CMK (cell line): ENCODE measurements at regions not wholly inside any gene's neighbourhood (a gene's known extent, or its start where the extent isn't known, plus 50 kb on each side); places are given as distances from the start of the nearest gene placed in this dataset.
"Not testable (repeated sequence)": the region's sequence is repeated elsewhere in the genome, so short reads cannot be mapped to it uniquely, and the experiment has no call there.

Source experiments
- DNase-seq: peaks from one replicate; pipeline ENCODE4 v3.0.0-alpha.2; 2010; ENCODE audit warnings: low read depth

GRCh38 chr3:90069748-90070147, 962.3 kb downstream of the EPHA3 start:
- DNase-seq: no peak

GRCh38 chr3:90076136-90076535, 968.7 kb downstream of the EPHA3 start:
- DNase-seq: no peak

GRCh38 chr3:90080988-90081387, 973.6 kb downstream of the EPHA3 start:
- DNase-seq: no peak

GRCh38 chr3:90086297-90086696, 978.9 kb downstream of the EPHA3 start:
- not testable (repeated sequence) for DNase-seq

DNA sequence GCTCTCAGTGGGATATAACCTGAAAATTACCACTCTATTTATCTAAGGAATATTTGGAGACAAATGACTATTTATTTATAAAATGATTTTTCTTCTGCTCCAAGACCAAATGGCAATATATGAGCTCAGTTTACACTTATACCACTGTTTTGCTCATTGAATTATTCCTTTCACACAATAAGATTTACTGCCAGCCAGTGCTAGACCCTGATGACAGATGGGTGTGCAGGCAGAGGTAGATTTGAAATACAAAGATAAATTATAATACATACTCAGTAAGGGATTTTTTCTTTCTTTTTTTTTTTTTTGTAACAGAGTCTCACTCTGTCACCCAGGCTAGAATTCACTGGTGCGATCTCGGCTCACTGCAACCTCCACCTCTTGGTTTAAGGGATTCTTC, 980.3 kb downstream of the EPHA3 start:
- no peak for DNase-seq

GRCh38 chr3:90091549-90091948, 984.1 kb downstream of the EPHA3 start:
- no peak for DNase-seq

DNA sequence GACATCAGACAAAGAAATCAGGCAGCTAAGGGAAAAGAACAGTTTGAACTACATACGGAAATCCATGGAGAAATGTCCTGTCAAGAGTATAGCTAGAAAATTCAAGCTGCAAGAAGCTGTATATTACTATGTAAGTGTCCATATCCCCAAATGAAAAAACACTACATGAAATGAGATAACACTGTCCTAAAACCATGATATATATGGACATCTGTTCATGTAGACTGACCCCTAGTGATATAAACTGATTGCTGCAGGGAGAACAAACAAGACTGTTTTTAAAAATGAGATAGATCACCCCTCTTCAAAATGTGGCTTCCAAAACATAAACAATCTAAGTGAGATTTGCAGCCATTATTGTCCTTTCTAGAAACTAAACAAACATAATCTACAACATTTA, 985.6 kb downstream of the EPHA3 start:
- no peak for DNase-seq

- DNase-seq: no peak
Measured at GRCh38 chr3:90095811-90096210, 988.4 kb downstream of the EPHA3 start.

DNA sequence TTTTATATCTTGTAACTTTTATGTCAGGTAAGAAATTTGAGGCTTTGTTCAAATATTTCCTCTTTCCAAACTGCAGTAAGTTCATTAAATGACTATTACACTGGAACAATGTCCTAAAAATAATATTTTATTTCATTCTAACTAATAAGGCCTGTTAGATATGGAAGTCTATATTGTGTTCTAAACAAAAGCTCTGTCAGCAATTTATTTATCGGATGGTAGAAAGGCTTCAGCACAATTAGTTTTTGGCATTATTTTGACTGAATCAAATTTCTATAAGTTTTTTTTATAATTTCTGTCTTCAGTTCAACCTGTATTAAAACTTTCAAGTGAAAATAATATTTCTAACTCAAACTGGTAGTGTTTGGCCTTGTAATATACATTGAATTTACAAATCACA, 992.1 kb downstream of the EPHA3 start:
- no peak for DNase-seq

DNA sequence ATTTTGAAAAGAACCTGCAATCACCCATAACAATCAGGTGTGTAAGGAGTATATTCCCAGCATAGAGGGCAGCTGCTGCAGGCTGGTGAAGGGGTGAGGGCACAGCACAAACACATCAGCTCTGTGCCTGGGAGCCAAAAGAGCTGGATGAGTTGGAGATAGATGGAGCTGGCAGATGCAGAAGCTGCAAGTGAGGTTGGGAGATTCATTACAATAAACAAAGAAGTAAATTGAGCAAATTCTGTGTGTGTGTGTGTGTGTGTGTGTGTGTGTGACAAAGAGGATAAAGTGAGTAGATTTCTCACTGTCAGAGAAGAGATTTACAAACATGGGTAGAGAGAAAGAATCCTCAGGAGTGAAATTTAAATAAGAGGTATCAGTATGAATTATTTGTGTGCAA, 994.7 kb downstream of the EPHA3 start:
- no peak for DNase-seq

DNA sequence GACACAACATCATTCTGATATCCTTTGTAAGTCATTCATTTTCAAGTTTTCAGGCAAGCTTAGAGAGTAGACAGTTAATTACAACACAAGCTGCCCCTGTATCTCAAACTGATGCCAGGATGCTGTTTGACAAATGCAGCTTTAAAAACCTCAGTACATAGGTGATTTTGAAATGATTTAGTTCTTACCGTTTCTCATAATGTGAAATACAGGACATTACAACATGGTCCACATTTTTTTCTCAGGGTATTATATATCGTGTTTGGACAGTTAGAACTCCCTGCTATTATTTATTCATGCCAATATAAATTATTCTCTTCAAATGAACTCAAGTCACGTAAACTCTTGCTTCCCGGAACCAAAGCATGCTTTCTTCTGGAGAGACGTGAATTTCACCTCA, 1013.9 kb downstream of the EPHA3 start:
- DNase-seq: no peak

DNA sequence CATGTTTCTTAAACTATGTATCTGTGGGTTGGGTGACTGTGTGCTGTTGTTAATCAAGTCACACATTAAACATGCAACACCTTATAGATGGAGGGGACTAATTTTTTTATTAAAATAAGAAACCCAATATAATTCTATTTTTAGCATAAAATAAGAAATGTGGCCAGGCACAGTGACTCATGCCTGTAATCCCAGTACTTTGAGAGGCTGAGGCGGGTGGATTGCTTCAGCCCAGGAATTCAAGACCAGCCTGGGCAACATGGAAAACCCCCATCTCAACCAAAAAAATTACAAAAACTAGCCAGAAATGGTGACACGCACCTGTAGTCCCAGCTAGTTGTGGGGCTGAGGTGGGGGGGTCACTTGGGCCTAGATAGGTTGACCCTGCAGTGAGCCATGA, 1021.0 kb downstream of the EPHA3 start:
- DNase-seq: no peak

GRCh38 chr3:90129730-90130129, 1022.3 kb downstream of the EPHA3 start:
- DNase-seq: no peak

DNA sequence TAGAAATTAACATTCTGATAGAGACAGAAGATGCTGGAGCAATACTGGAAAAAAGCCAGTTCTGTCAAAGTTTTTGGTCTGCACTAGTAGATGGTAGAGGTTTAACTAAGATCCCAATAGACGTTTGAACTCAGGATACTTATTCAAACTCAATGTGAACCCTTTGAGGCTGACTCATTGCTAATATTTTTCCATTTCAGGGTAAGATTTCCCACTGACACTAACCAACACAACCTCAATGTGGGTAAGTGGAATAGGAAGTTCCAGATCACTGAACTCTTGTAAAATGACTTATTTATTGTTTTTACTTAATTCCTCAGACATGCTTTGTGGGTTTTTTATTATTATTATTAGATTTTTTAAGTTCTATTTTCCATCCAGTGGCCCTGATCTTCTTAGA, 1024.8 kb downstream of the EPHA3 start:
- no peak for DNase-seq

- no peak for DNase-seq
Measured at GRCh38 chr3:90134090-90134489, 1026.7 kb downstream of the EPHA3 start.

DNA sequence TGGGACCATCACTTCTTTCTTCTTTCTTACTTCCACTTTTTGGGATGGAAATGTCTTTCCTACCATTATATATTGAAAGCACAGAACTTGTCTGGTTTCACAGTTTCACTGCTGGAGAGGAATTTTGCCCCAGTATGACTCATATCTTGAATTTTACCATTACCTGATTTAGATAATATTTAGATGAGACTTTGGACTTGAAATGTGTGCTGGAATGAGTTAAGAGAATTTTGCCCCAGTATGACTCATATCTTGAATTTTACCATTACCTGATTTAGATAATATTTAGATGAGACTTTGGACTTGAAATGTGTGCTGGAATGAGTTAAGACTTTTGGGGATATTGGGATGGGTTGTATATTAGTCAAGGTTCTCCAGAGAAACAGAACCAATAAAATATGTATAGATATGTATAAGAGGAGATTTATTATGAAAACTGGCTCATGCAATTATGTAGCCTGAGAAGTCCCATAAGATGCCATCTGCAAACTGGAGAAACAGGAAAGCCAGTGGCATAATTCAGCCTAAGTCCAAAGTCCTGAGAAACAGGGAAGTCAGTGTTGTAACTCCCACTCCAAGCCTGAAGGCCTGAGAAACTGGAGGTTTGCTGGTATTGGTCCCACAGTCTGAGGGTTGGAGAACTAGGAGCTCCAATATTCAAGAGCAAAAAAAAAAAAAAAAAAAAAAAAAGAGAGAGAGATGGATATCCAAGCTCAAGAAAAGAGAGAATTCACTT, 1029.2 kb downstream of the EPHA3 start:
- DNase-seq: no peak

DNA sequence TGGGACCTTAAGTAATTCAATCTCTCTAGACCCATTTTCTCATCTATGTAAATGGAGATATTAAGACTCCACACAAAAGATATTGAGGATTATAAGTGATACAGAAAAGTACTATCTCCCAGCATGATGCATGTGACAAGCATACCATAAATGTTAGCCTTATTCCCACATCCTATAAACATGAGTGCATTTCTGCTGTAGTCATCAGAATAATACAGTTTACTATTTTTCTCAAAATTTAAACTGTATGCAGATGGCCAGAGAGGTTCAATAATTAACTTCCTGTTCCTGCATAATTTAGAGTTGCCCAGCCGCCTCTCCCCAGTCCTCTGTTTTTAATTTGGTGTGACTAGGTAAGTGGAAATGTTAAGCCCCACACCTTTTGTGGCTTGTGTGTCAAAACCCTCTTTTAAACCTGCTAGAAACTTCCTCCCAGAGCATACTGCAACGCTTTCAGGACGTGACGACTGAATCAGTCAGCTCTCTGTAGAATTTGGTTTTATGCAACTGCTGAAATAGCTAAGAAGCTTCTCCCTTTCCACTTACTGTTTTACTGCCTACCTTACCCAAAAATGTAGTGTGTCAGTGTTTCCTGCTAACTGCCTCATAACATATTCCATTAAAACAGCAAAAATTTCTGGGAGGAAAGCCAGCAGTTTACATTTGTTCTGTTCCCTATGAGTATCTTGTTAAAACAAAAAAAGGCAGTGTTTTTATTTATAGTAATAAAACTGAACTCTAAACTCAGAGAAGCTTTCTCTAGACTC, 1037.9 kb downstream of the EPHA3 start:
- no peak for DNase-seq

DNA sequence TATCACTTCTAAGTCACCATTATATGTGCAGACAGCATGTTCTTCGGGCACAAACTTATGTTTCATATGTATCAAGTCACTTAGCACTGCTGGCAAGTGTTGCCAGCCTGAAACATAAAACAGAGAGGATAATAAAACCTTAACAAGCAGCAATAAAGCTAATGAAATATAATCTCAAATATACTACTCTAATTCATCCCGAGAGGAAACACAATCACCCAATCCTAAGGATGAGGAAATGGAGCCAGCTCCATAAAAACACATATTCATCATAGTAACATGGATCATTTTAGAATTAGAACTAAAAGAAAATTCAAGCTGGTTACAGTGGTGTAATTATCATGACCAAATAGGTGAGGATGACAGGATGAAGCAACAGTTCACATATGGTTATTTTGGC, 1072.7 kb downstream of the EPHA3 start:
- no peak for DNase-seq

DNA sequence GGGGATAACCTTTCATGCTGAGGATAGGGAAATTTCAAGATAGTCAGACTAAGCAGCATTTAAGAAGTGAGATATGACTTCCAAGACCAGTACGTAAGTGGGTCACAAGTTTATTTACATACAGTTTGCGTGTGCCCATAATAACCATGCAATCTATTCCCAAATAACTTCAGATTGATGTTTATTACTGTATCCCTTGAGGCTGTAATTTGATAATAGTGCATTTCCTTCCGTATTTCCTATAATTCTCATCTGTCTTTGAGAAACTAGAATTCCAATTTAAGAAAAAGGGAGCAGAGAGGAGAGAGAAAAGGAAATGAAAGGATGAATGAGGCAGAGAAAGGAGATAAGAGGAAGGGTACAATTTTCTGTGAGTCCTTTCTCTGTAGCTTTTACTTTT, 1073.1 kb downstream of the EPHA3 start:
- DNase-seq: no peak

DNA sequence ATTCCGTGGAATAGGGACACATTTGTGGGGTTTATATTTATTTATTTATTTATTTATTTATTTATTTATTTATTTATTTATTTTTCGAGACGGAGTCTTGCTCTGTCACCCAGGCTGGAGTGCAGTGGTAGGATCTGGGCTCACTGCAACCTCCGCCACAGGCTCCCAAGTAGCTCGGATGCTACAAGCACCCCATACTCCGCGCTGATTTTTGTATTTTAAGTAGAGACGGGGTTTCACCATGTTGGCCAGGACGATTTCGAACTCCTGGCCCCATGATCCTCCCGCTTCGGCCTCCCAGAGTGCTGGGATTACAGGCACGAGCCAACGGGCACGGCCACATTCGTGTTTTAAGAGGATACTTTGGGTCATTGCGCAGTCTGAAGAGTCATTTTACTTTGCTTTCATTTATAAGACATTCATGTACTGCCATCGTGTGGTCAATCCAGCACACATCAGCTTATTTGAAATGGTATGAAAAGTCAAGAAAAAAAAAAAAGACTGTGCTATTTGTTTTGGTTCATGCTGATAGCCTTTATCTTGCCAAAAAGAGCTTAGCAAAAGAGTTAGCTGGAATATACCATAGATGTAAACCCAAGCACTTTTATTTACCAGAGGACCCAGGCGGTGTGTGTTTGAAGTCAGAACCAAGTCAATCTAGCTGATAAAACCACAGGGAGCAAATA, 1075.0 kb downstream of the EPHA3 start:
- not testable (repeated sequence) for DNase-seq

DNA sequence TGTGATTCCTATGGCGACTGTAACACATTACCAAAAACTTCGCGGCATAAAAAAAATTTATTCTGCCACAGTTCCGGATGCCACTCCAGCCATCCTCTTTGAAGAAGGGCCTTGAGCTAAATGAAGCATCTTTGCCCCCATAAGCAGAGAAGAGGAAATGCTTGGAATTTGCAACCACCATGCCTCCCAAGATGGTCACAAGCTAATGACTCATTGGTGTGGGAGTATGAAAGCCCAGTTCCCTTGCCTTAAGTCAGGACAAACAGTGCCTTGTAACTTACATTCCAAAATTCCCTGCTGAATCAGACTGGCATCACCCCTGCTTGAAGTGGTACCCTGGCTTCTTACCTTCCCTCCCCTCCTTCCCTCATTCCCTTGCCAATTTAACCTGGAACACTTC, 1077.4 kb downstream of the EPHA3 start:
- DNase-seq: no peak

DNA sequence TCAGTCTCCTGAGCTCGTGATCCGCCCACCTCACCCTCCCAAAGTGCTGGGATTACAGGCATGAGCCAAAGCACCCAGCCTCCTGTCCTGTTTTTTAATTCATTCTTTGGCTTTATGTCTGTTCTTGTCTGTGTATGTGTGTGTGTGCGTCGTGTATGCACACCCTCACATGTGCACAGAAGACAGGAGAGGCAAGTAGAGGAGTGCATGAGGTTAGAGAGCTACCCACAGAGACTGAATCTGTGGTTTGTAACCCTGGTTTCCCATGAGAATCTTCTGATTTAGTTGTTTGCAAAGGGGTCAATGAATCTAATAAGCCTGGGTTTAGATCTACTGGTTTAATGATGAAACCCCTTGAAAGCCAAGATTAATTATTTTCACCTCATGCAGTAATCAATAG, 1090.0 kb downstream of the EPHA3 start:
- DNase-seq: not testable (repeated sequence)

DNA sequence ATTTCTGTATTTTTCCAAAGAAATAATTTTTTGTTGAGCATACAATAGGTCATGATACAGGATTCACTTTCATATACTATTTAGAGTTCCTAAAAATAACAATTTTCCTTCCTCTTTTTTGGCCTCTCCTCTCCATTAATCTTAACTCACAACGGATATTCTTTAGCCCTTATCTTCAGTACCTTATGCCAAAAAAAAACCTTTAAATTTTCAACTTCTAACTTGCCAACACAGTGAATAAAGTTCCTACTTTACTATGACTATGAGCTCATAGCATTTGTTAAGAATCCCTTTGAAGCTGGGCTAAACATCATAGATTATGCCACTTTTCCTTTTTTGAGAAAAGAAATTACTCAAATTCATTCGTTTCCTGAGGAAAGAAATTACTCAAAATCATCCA, 1095.5 kb downstream of the EPHA3 start:
- DNase-seq: not testable (repeated sequence)
